Keratinocyte (primary cell): ENCODE measurements at regions not wholly inside any gene's neighbourhood (a gene's known extent, or its start where the extent isn't known, plus 50 kb on each side); places are given as distances from the start of the nearest gene placed in this dataset.
A peak's percentile ranks its signal among the peaks of the same experiment; 100 is the strongest.

Experiments used
- DNase-seq: peaks from one replicate; pipeline ENCODE4 v3.0.0-alpha.2; 2011; ENCODE audit warnings: low read depth, missing footprints, low spot score
- FAIRE-seq: peaks from 2 replicates; lab custom pipeline; 2011; peaks lifted over from hg19 to GRCh38; lab: Jason Lieb, UNC
- H2AFZ ChIP-seq: 2 replicates; pipeline ENCODE4 v1.6.0; 2012; ENCODE audit warnings: low read length, control low read depth, inconsistent platforms; ENCODE audit not compliant: control insufficient read depth
- H3K27ac ChIP-seq: 2 replicates; pipeline ENCODE4 v1.5.1; 2011; ENCODE audit warnings: low read length; ENCODE audit not compliant: control insufficient read depth, insufficient read depth
- H3K27me3 ChIP-seq: 3 replicates; pipeline ENCODE4 v1.6.0; 2011; ENCODE audit warnings: low read length; ENCODE audit not compliant: control insufficient read depth, insufficient read depth; ENCODE audit errors: extremely low read depth
- H3K36me3 ChIP-seq, 2 experiments: 2 replicates in 1 of 2; 3 replicates in 1 of 2; pipeline ENCODE4 v1.5.1; 2011; ENCODE audit warnings: low read length in 2 of 2, mild to moderate bottlenecking in 1 of 2; ENCODE audit not compliant: control insufficient read depth in 2 of 2, insufficient read depth in 2 of 2; ENCODE audit errors: extremely low read depth in 1 of 2
- H3K4me1 ChIP-seq: 3 replicates; pipeline ENCODE4 v1.5.1; 2011; ENCODE audit warnings: low read length; ENCODE audit not compliant: control insufficient read depth, insufficient read depth; ENCODE audit errors: extremely low read depth
- H3K4me2 ChIP-seq: 3 replicates; pipeline ENCODE4 v1.6.0; 2011; ENCODE audit warnings: low read depth, low read length; ENCODE audit not compliant: control insufficient read depth, insufficient read depth; ENCODE audit errors: extremely low read depth
- H3K4me3 ChIP-seq, 3 experiments: fragments of 200-600 bp in 1 of 3; sonication (generic) in 1 of 3; 2 replicates in 2 of 3; 3 replicates in 1 of 3; pipeline ENCODE4 v1.5.1; 2011 to 2016; ENCODE audit warnings: low read length in 3 of 3, mild to moderate bottlenecking in 3 of 3, control low read depth in 2 of 3, inconsistent platforms in 1 of 3, low read depth in 1 of 3, mixed read lengths in 1 of 3, mixed run types in 1 of 3, moderate library complexity in 1 of 3; ENCODE audit not compliant: control insufficient read depth in 2 of 3, insufficient read depth in 2 of 3; ENCODE audit errors: extremely low read depth in 1 of 3
- H3K79me2 ChIP-seq: 2 replicates; pipeline ENCODE4 v1.6.0; 2012; ENCODE audit warnings: low read length; ENCODE audit not compliant: control insufficient read depth, insufficient read depth
- H3K9ac ChIP-seq: 3 replicates; pipeline ENCODE4 v1.6.0; 2011; ENCODE audit warnings: low read length; ENCODE audit not compliant: control insufficient read depth, insufficient read depth; ENCODE audit errors: extremely low read depth
- H3K9me1 ChIP-seq: 3 replicates; pipeline ENCODE4 v1.6.0; 2011; ENCODE audit warnings: low read length; ENCODE audit not compliant: control insufficient read depth, insufficient read depth; ENCODE audit errors: extremely low read depth
- H3K9me3 ChIP-seq: 2 replicates; pipeline ENCODE4 v1.5.1; 2012; ENCODE audit warnings: low read depth, low read length; ENCODE audit not compliant: control insufficient read depth
- H4K20me1 ChIP-seq: 3 replicates; pipeline ENCODE4 v1.6.0; 2011; ENCODE audit warnings: low read length; ENCODE audit not compliant: control insufficient read depth, insufficient read depth; ENCODE audit errors: extremely low read depth
- CTCF ChIP-seq, 3 experiments: IDR thresholded peaks in 1 of 3; conservative IDR thresholded peaks in 1 of 3; optimal IDR thresholded peaks in 1 of 3; 2 replicates in 2 of 3; 3 replicates in 1 of 3; pipeline versions ENCODE3 to v1.5.1; 2011; ENCODE audit warnings: low read length in 3 of 3, mild to moderate bottlenecking in 3 of 3, moderate library complexity in 2 of 3, control low read depth in 1 of 3, inconsistent platforms in 1 of 3; ENCODE audit not compliant: insufficient read depth in 2 of 3; ENCODE audit errors: extremely low read depth in 1 of 3
- EZH2 ChIP-seq: IDR thresholded peaks from one replicate; pipeline ENCODE4 v1.6.1; 2012; ENCODE audit warnings: inconsistent platforms, mild to moderate bottlenecking, low read length, moderate library complexity
- dilution Hi-C: fragments of 300-500 bp; cut with MboI; formaldehyde crosslinking; loops from one replicate; pipeline ENCODE4 v1.7.0; 2020; ENCODE audit warnings: low sequenced_read_pairs; ENCODE audit not compliant: extremely low pct_ligation_motif_present

DNA sequence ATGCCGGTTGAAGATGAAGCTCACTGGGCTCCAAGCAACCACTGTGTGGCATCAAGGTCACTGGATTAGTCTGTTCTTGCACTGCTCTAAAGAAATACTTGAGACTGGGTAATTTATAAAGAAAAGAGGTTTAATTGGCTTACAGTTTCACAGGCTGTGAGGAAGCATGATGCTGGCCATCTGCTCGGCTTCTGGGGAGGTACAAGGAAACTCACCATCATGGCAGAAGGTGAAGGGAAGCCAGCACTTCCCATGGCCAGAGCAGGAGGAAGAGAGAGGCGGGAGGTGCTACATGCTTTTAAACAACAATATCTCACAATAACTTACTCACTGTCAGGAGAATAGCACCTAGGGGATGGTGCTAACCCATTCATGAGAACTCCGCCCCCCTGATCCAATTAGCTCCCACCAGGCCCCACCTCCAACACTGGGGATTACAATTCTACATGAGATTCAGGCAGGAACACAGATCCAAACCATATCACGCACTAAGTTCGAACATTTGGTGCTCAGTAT is 109.7 kb upstream of the MGAT5 start:
- peaks cover 55% of the 10 kb centered on the region for H3K79me2 ChIP-seq
- DNase-seq (no peak), FAIRE-seq (peak; percentile 17)
- no peaks in the 10 kb centered on the region for H3K9me3 ChIP-seq
- no peak overlapping the region for H3K4me3 ChIP-seq
- no peak overlapping the region for H3K4me2 ChIP-seq
- peaks cover 4% of the 10 kb centered on the region for H3K9me1 ChIP-seq
- peak overlapping the region; percentile 9 for H3K27ac ChIP-seq
- no peaks in the 10 kb centered on the region for H3K27me3 ChIP-seq
- H2AFZ ChIP-seq: no peak overlapping the region
- no peaks in the 10 kb centered on the region for H4K20me1 ChIP-seq
- H3K9ac ChIP-seq: no peak overlapping the region
- dilution Hi-C loops: no loop called here
- peaks cover 83% of the 10 kb centered on the region for H3K4me1 ChIP-seq
- no peak for TF ChIP-seq EZH2
- no peak for TF ChIP-seq CTCF (optimal IDR thresholded peaks at IDR 0.05 in 1 of 3, IDR thresholded peaks at IDR 0.05 in 1 of 3, conservative IDR thresholded peaks at IDR 0.05 in 1 of 3; ENCODE audit: extremely low read depth in 1 of 3, insufficient read depth in 2 of 3, low read length in 3 of 3)
- peaks cover 0 to 3% of the 10 kb centered on the region in 2 experiments for H3K36me3 ChIP-seq

DNA sequence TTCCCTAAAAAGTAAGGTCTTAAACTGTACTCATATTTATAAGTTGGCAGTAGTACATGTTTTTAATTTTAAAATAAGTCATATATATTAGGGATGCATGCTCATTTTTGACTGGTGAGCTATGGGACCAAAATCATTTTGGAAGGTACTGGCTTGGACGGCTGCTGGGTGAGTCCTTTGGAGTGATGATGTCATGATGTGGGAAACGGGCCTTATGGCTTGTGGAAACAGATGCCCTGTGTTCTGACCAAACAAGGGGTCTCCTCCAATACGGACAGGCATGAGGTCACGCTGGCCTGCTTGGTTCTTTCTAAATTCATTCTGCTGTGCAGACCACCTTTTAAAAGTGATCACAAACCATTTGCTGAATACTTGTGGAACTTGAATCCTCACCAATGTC is 109.2 kb upstream of the MGAT5 start:
- Histone ChIP-seq H3K36me3 (peaks cover 0 to 3% of the 10 kb centered on the region in 2 experiments), H3K4me1 (peaks cover 83% of the 10 kb centered on the region), H3K4me3 (no peak overlapping the region), H3K9me1 (peaks cover 4% of the 10 kb centered on the region), H3K4me2 (no peak overlapping the region), H3K79me2 (peaks cover 49% of the 10 kb centered on the region), H3K27ac (no peak overlapping the region), H3K27me3 (no peaks in the 10 kb centered on the region), H4K20me1 (no peaks in the 10 kb centered on the region), H3K9ac (no peak overlapping the region), H3K9me3 (no peaks in the 10 kb centered on the region), H2AFZ (no peak overlapping the region)
- FAIRE-seq: no peak
- TF ChIP-seq CTCF (optimal IDR thresholded peaks at IDR 0.05 in 1 of 3, IDR thresholded peaks at IDR 0.05 in 1 of 3, conservative IDR thresholded peaks at IDR 0.05 in 1 of 3; ENCODE audit: extremely low read depth in 1 of 3, insufficient read depth in 2 of 3, low read length in 3 of 3): no peak
- no peak for TF ChIP-seq EZH2
- DNase-seq: no peak
- dilution Hi-C loops: no loop called here
